ENCODE measurements at regions not wholly inside any gene's neighbourhood (a gene's known extent, or its start where the extent isn't known, plus 50 kb on each side); places are given as distances from the start of the nearest gene placed in this dataset.

DNA sequence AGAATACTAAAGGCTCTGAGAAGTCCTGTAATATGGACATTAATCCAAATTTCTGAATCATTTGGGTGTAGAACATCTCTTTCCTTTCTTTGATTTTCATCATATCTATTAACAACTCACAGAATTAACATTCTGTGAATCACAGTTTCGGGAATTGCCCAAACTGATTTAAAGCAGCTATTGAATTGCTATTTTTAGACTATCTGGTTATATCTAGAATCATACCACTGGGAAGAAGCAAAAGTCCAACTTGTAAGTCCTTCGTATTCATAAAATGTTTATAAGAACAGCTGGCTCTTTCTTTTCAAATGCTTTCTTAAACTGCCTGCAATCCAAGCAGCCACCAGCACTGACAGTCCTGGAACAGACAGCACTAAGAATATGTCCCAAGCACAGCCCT, 733.0 kb downstream of the NTRK3 start:
- TF ChIP-seq MAFK (IDR thresholded peaks at IDR 0.05; ENCODE audit: low read depth, low read length) (no peak), TAF1 (IDR thresholded peaks at IDR 0.05; ENCODE audit: low read depth, low read length) (no peak), BCL11A (IDR thresholded peaks at IDR 0.05; ENCODE audit: low read depth in 2 of 2, low read length in 2 of 2) (no peak), EZH2 (IDR thresholded peaks at IDR 0.05; ENCODE audit: low read depth, low read length, severe bottlenecking) (no peak), POLR2AphosphoS5 (IDR thresholded peaks at IDR 0.05; ENCODE audit: low read depth, low read length) (no peak), TEAD4 (IDR thresholded peaks at IDR 0.05; ENCODE audit: low read depth, low read length) (no peak), POLR2A (IDR thresholded peaks at IDR 0.05; ENCODE audit: control extremely low read depth in 1 of 2, low read depth in 2 of 2, low read length in 2 of 2) (no peak), YY1 (IDR thresholded peaks at IDR 0.05; ENCODE audit: low read depth, low read length) (no peak), SRF (IDR thresholded peaks at IDR 0.05; ENCODE audit: low read depth, low read length) (no peak)
- TF ChIP-seq, protein P1, sequence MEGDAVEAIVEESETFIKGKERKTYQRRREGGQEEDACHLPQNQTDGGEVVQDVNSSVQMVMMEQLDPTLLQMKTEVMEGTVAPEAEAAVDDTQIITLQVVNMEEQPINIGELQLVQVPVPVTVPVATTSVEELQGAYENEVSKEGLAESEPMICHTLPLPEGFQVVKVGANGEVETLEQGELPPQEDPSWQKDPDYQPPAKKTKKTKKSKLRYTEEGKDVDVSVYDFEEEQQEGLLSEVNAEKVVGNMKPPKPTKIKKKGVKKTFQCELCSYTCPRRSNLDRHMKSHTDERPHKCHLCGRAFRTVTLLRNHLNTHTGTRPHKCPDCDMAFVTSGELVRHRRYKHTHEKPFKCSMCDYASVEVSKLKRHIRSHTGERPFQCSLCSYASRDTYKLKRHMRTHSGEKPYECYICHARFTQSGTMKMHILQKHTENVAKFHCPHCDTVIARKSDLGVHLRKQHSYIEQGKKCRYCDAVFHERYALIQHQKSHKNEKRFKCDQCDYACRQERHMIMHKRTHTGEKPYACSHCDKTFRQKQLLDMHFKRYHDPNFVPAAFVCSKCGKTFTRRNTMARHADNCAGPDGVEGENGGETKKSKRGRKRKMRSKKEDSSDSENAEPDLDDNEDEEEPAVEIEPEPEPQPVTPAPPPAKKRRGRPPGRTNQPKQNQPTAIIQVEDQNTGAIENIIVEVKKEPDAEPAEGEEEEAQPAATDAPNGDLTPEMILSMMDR (IDR thresholded peaks at IDR 0.05; ENCODE audit: control extremely low read depth in 1 of 3, insufficient read depth in 1 of 3, low read depth in 1 of 3, low read length in 3 of 3) = no peak
- TF ChIP-seq, protein P2, sequence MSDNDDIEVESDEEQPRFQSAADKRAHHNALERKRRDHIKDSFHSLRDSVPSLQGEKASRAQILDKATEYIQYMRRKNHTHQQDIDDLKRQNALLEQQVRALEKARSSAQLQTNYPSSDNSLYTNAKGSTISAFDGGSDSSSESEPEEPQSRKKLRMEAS (IDR thresholded peaks at IDR 0.05) = no peak
